H1 (cell line): ENCODE measurements at regions not wholly inside any gene's neighbourhood (a gene's known extent, or its start where the extent isn't known, plus 50 kb on each side); places are given as distances from the start of the nearest gene placed in this dataset.

Experiments used
- CTCF ChIA-PET: fragments of 300-600 bp; sonication (Branson Sonifier 250); formaldehyde crosslinking; loops from one replicate; lab custom pipeline; 2021; ENCODE audit not compliant: partially characterized antibody; lab: Charles Lee
- POLR2A ChIA-PET: fragments of 300-600 bp; sonication (Branson Sonifier 250); formaldehyde crosslinking; loops from one replicate; lab custom pipeline; 2021; ENCODE audit warnings: inconsistent platforms; ENCODE audit not compliant: partially characterized antibody; lab: Charles Lee
- DNase-seq, 2 experiments: peaks; one replicate each; pipeline versions ENCODE4 v3.0.0 to v3.0.0-alpha.2; 2010 to 2022; ENCODE audit warnings: low spot score in 2 of 2, low read depth in 1 of 2, mixed read lengths in 1 of 2
- FAIRE-seq: peaks from 2 replicates; lab custom pipeline; 2011; peaks lifted over from hg19 to GRCh38; lab: Jason Lieb, UNC
- H2AFZ ChIP-seq: 2 replicates; pipeline ENCODE4 v1.8.1; 2012; ENCODE audit warnings: low read length, inconsistent platforms
- H2AK5ac ChIP-seq: 2 replicates; pipeline ENCODE4 v1.6.1; 2013; ENCODE audit warnings: low read depth, low read length
- H2BK120ac ChIP-seq: replicated peaks from 2 replicates; pipeline ENCODE3; 2013; ENCODE audit warnings: low read depth, low read length, inconsistent platforms
- H2BK12ac ChIP-seq: 2 replicates; pipeline ENCODE4 v1.6.1; 2013; ENCODE audit warnings: low read depth, low read length
- H2BK15ac ChIP-seq: 2 replicates; pipeline ENCODE4 v1.6.1; 2013; ENCODE audit warnings: low read length
- H2BK20ac ChIP-seq: 2 replicates; pipeline ENCODE4 v1.6.1; 2013; ENCODE audit warnings: low read length
- H2BK5ac ChIP-seq: 2 replicates; pipeline ENCODE4 v1.6.1; 2013; ENCODE audit warnings: low read depth, low read length
- H3K14ac ChIP-seq: 2 replicates; pipeline ENCODE4 v1.6.1; 2013; ENCODE audit warnings: inconsistent platforms; ENCODE audit not compliant: insufficient read length
- H3K18ac ChIP-seq: 2 replicates; pipeline ENCODE4 v1.6.1; 2013; ENCODE audit warnings: low read length; ENCODE audit errors: extremely low read depth
- H3K23ac ChIP-seq: 2 replicates; pipeline ENCODE4 v1.6.1; 2013; ENCODE audit warnings: inconsistent platforms; ENCODE audit not compliant: insufficient read length
- H3K23me2 ChIP-seq: 2 replicates; pipeline ENCODE4 v1.6.1; 2013; ENCODE audit warnings: low read depth, low read length
- H3K27ac ChIP-seq: 2 replicates; pipeline ENCODE4 v1.6.1; 2011; ENCODE audit warnings: low read depth, low read length, inconsistent platforms
- H3K27me3 ChIP-seq, 4 experiments: replicated peaks in 1 of 4; 1 replicate in 1 of 4; 2 replicates in 3 of 4; pipeline versions ENCODE4 v1.6.1 to v1.8.1; 2011 to 2013; ENCODE audit warnings: low read length in 3 of 4, mild to moderate bottlenecking in 3 of 4, inconsistent platforms in 2 of 4, mixed read lengths in 2 of 4, moderate library complexity in 1 of 4; ENCODE audit not compliant: control insufficient read depth in 3 of 4, insufficient read depth in 3 of 4; ENCODE audit errors: extremely low read depth in 1 of 4
- H3K36me3 ChIP-seq, 4 experiments: 2 replicates each; pipeline versions ENCODE4 v1.6.1 to v1.8.1; 2011 to 2013; ENCODE audit warnings: mild to moderate bottlenecking in 4 of 4, low read length in 3 of 4, moderate library complexity in 2 of 4, control low read depth in 1 of 4, inconsistent platforms in 1 of 4; ENCODE audit not compliant: insufficient read depth in 4 of 4, control insufficient read depth in 2 of 4
- H3K4ac ChIP-seq: replicated peaks from 2 replicates; pipeline ENCODE3; 2013; ENCODE audit warnings: low read length, low read depth, mixed read lengths, inconsistent platforms; ENCODE audit not compliant: insufficient read length
- H3K4me1 ChIP-seq, 4 experiments: replicated peaks in 1 of 4; 1 replicate in 1 of 4; 2 replicates in 3 of 4; pipeline versions ENCODE4 v1.6.1 to v1.8.1; 2011 to 2013; ENCODE audit warnings: low read length in 3 of 4, inconsistent platforms in 2 of 4, mixed read lengths in 1 of 4; ENCODE audit not compliant: insufficient read depth in 4 of 4, control insufficient read depth in 3 of 4
- H3K4me2 ChIP-seq, 2 experiments: 2 replicates each; pipeline versions ENCODE4 v1.6.1 to v1.8.1; 2011 to 2013; ENCODE audit warnings: low read depth in 2 of 2, low read length in 2 of 2, control low read depth in 1 of 2, inconsistent platforms in 1 of 2, mild to moderate bottlenecking in 1 of 2; ENCODE audit not compliant: insufficient read depth in 1 of 2
- H3K4me3 ChIP-seq, 4 experiments: fragments of 200-600, 300-600 bp in 1 of 4; sonication (generic), shearing (Covaris generic), sonication (Bioruptor Twin) in 1 of 4; 2 replicates each; pipeline versions ENCODE4 v1.5.1 to v1.8.1; 2011 to 2016; ENCODE audit warnings: low read length in 4 of 4, low read depth in 3 of 4, control low read depth in 2 of 4, inconsistent platforms in 2 of 4, mild to moderate bottlenecking in 2 of 4, mixed read lengths in 1 of 4, moderate library complexity in 1 of 4; ENCODE audit not compliant: insufficient read depth in 2 of 4; ENCODE audit errors: extremely low read depth in 1 of 4
- H3K56ac ChIP-seq: replicated peaks from 2 replicates; pipeline ENCODE3; 2013; ENCODE audit warnings: low read depth, mild to moderate bottlenecking, mixed read lengths, low read length, inconsistent platforms; ENCODE audit not compliant: insufficient read length
- H3K79me1 ChIP-seq: 2 replicates; pipeline ENCODE4 v1.6.1; 2013; ENCODE audit warnings: low read depth, low read length, control low read depth
- H3K79me2 ChIP-seq, 2 experiments: 2 replicates each; pipeline versions ENCODE4 v1.6.1 to v1.8.1; 2012 to 2013; ENCODE audit warnings: low read length in 2 of 2, mild to moderate bottlenecking in 2 of 2, inconsistent platforms in 1 of 2; ENCODE audit not compliant: insufficient read depth in 2 of 2, control insufficient read depth in 1 of 2
- H3K9ac ChIP-seq, 4 experiments: replicated peaks in 1 of 4; 1 replicate in 1 of 4; 2 replicates in 3 of 4; pipeline versions ENCODE4 v1.6.1 to v1.8.1; 2011 to 2013; ENCODE audit warnings: low read depth in 3 of 4, low read length in 3 of 4, control low read depth in 2 of 4, mild to moderate bottlenecking in 2 of 4, moderate library complexity in 2 of 4, inconsistent platforms in 1 of 4; ENCODE audit errors: extremely low read depth in 1 of 4
- H3K9me3 ChIP-seq, 2 experiments: 2 replicates each; pipeline versions ENCODE4 v1.6.1 to v1.8.1; 2012 to 2013; ENCODE audit warnings: mild to moderate bottlenecking in 2 of 2, moderate library complexity in 2 of 2, control low read depth in 1 of 2, inconsistent platforms in 1 of 2, low read depth in 1 of 2, low read length in 1 of 2, mixed read lengths in 1 of 2; ENCODE audit not compliant: insufficient read depth in 2 of 2
- H4K20me1 ChIP-seq, 2 experiments: replicated peaks in 1 of 2; 2 replicates each; pipeline versions ENCODE3 to v1.8.1; 2011 to 2013; ENCODE audit warnings: inconsistent platforms in 2 of 2, low read length in 2 of 2, mild to moderate bottlenecking in 1 of 2; ENCODE audit not compliant: insufficient read depth in 2 of 2, control insufficient read depth in 1 of 2
- H4K5ac ChIP-seq: 2 replicates; pipeline ENCODE4 v1.6.1; 2013; ENCODE audit warnings: low read length, low read depth, mixed read lengths, inconsistent platforms; ENCODE audit not compliant: insufficient read length
- H4K8ac ChIP-seq: 2 replicates; pipeline ENCODE4 v1.8.0; 2013; ENCODE audit warnings: mild to moderate bottlenecking, moderate library complexity, low read length, inconsistent platforms; ENCODE audit not compliant: insufficient read depth; ENCODE audit errors: extremely low read depth
- H4K91ac ChIP-seq: replicated peaks from 2 replicates; pipeline ENCODE3; 2013; ENCODE audit warnings: low read length, mixed read lengths, inconsistent platforms; ENCODE audit not compliant: insufficient read length
- BCL11A ChIP-seq, 2 experiments: IDR thresholded peaks; one replicate each; pipeline ENCODE4 v1.6.1; 2011; ENCODE audit warnings: low read depth in 2 of 2, low read length in 2 of 2, mild to moderate bottlenecking in 2 of 2
- KDM1A ChIP-seq: fragments of 200-600, 300-600 bp; sonication (generic); IDR thresholded peaks from 2 replicates; pipeline ENCODE4 v1.7.1; 2016; ENCODE audit warnings: mild to moderate bottlenecking, low read length, borderline replicate concordance
- NRF1 ChIP-seq: IDR thresholded peaks from 2 replicates; pipeline ENCODE4 v1.6.1; 2011; ENCODE audit warnings: mild to moderate bottlenecking, low read depth, low read length, improper control_type of control experiment
- PHF8 ChIP-seq: fragments of 200-600 bp; sonication (generic); conservative IDR thresholded peaks from 2 replicates; pipeline ENCODE4 v1.7.1; 2012; ENCODE audit warnings: low read depth, mild to moderate bottlenecking, inconsistent platforms, low read length, moderate library complexity
- POLR2AphosphoS5 ChIP-seq: IDR thresholded peaks from 2 replicates; pipeline ENCODE4 v1.6.1; 2011; ENCODE audit warnings: low read depth, low read length
- RBBP5 ChIP-seq: IDR thresholded peaks from 2 replicates; pipeline ENCODE4 v1.7.1; 2012; ENCODE audit warnings: low read depth, mild to moderate bottlenecking, inconsistent platforms, low read length, moderate library complexity, borderline replicate concordance
- WGBS, 2 experiments: shearing (Covaris generic) in 1 of 2; methylation state at CpG; one replicate each; pipeline versions ENCODE4 v1.1.6 to v1.1.7; 2013 to 2015; ENCODE audit warnings: low lambda C conversion rate in 2 of 2, mixed read lengths in 2 of 2, inconsistent platforms in 1 of 2, low coverage in 1 of 2, missing lambda C conversion rate in 1 of 2; ENCODE audit not compliant: insufficient replicate concordance in 2 of 2, insufficient coverage in 1 of 2, insufficient read length in 1 of 2; ENCODE audit errors: extremely low coverage in 1 of 2, missing lambda C conversion rate in 1 of 2; 5-methylcytosine and 5-hydroxymethylcytosine counted together
- TF ChIP-seq, protein P1 (sequence below), 3 experiments: IDR thresholded peaks; 1 replicate in 2 of 3; 2 replicates in 1 of 3; pipeline versions ENCODE4 v1.5.1 to v1.6.1; 2011; ENCODE audit warnings: low read length in 3 of 3, mild to moderate bottlenecking in 3 of 3, inconsistent platforms in 2 of 3, low read depth in 1 of 3, moderate library complexity in 1 of 3; ENCODE audit not compliant: insufficient read depth in 1 of 3; ENCODE audit errors: control extremely low read depth in 1 of 3
- TF ChIP-seq, protein P2 (sequence below): IDR thresholded peaks from 2 replicates; pipeline ENCODE4 v1.6.1; 2012; ENCODE audit warnings: low read length, inconsistent platforms

DNA sequence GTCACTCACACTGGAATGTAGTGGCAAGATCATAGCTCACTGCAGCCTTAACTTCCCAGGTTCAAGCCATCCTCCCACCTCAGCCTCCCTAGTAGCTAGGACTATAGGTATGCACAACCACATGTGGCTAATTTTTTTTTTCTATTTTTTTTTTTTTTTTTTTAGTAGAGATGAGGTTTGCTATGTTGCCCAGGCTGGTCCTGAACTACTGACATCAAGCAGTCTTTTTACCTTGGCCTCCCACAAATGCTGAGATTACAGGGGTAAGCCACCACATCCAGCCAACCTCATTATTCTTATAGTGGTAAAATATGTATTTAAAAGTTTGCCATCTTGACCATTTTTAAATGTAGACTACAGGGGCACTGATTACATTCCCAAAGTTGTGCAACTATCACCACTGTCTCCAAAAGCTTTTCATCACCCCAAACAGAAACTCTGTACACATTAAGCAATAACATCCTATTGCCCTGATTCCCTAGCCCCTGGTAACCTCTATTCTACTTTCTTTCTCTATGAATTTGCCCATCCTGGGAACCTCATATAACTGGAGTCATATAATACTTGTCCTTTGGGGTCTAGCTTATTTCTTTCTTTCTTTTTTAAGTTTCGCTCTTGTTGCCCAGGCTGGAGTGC lies 268.0 kb upstream of the JARID2 start:
- ChIA-PET POLR2A (no interaction called here), CTCF (interaction anchor here (0.7 to 1.0 kb wide), 2 partner anchors 28 to 43 kb away, joined by 3 read pairs; no protein-coding TSS in a partner anchor)
- H3K36me3 ChIP-seq: peaks cover 0 to 3% (median 0%) of the 10 kb centered on the region in 4 experiments; a peak in 1 of 8 replicates
- no peak overlapping the region for H4K5ac ChIP-seq
- H2BK5ac ChIP-seq: no peak overlapping the region
- no peak overlapping the region for H2BK15ac ChIP-seq
- H3K4me2 ChIP-seq: no peak overlapping the region
- peaks cover 0 to 1% of the 10 kb centered on the region in 2 experiments for H4K20me1 ChIP-seq
- H3K9me3 ChIP-seq: no peaks in the 10 kb centered on the region
- H3K79me2 ChIP-seq: peaks cover 0 to 4% of the 10 kb centered on the region in 2 experiments; a peak in 1 of 4 replicates
- no peak overlapping the region for H3K4ac ChIP-seq
- no peak overlapping the region for H2BK120ac ChIP-seq
- H3K18ac ChIP-seq: no peak overlapping the region
- no peak overlapping the region for H3K4me3 ChIP-seq
- H3K23me2 ChIP-seq: no peaks in the 10 kb centered on the region
- no peak overlapping the region for H3K9ac ChIP-seq
- H3K56ac ChIP-seq: no peak overlapping the region
- H3K79me1 ChIP-seq: 0 out of 2 replicates have a peak, but pooled peaks cover 2% of the 10 kb centered on the region
- H3K14ac ChIP-seq: no peak overlapping the region
- H3K27me3 ChIP-seq: no peaks in the 10 kb centered on the region
- no peak overlapping the region for H3K23ac ChIP-seq
- H2AFZ ChIP-seq: no peak overlapping the region
- WGBS, 2 experiments: 100% methylated on average over 1 of the region's 1 CpG; no CpG with 5 or more reads in 1 of the 2 experiments
- no peak overlapping the region for H3K27ac ChIP-seq
- H4K8ac ChIP-seq: no peak overlapping the region
- H3K4me1 ChIP-seq: peaks cover 4 to 7% (median 6%) of the 10 kb centered on the region in 4 experiments; a peak in 6 of 7 replicates
- H4K91ac ChIP-seq: no peak overlapping the region
- no peak for FAIRE-seq
- DNase-seq: no peak
- no peak overlapping the region for H2BK20ac ChIP-seq
- no peak overlapping the region for H2AK5ac ChIP-seq
- no peak overlapping the region for H2BK12ac ChIP-seq
- no peak for TF ChIP-seq NRF1
- TF ChIP-seq, protein P1, sequence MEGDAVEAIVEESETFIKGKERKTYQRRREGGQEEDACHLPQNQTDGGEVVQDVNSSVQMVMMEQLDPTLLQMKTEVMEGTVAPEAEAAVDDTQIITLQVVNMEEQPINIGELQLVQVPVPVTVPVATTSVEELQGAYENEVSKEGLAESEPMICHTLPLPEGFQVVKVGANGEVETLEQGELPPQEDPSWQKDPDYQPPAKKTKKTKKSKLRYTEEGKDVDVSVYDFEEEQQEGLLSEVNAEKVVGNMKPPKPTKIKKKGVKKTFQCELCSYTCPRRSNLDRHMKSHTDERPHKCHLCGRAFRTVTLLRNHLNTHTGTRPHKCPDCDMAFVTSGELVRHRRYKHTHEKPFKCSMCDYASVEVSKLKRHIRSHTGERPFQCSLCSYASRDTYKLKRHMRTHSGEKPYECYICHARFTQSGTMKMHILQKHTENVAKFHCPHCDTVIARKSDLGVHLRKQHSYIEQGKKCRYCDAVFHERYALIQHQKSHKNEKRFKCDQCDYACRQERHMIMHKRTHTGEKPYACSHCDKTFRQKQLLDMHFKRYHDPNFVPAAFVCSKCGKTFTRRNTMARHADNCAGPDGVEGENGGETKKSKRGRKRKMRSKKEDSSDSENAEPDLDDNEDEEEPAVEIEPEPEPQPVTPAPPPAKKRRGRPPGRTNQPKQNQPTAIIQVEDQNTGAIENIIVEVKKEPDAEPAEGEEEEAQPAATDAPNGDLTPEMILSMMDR (IDR thresholded peaks at IDR 0.05; ENCODE audit: control extremely low read depth in 1 of 3, insufficient read depth in 1 of 3, low read depth in 1 of 3, low read length in 3 of 3): no peak
- no peak for TF ChIP-seq BCL11A (IDR thresholded peaks at IDR 0.05; ENCODE audit: low read depth in 2 of 2, low read length in 2 of 2)
- TF ChIP-seq RBBP5: no peak
- no peak for TF ChIP-seq KDM1A
- no peak for TF ChIP-seq POLR2AphosphoS5
- TF ChIP-seq, protein P2, sequence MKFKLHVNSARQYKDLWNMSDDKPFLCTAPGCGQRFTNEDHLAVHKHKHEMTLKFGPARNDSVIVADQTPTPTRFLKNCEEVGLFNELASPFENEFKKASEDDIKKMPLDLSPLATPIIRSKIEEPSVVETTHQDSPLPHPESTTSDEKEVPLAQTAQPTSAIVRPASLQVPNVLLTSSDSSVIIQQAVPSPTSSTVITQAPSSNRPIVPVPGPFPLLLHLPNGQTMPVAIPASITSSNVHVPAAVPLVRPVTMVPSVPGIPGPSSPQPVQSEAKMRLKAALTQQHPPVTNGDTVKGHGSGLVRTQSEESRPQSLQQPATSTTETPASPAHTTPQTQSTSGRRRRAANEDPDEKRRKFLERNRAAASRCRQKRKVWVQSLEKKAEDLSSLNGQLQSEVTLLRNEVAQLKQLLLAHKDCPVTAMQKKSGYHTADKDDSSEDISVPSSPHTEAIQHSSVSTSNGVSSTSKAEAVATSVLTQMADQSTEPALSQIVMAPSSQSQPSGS: no peak
- TF ChIP-seq PHF8: no peak
